GM21515 (cell line): ENCODE measurements at regions not wholly inside any gene's neighbourhood (a gene's known extent, or its start where the extent isn't known, plus 50 kb on each side); places are given as distances from the start of the nearest gene placed in this dataset.
"Not testable (repeated sequence)": the region's sequence is repeated elsewhere in the genome, so short reads cannot be mapped to it uniquely, and the experiment has no call there.

Experiments used
- ATAC-seq: cut with Tn5 transposase; IDR thresholded peaks from one replicate; pipeline ENCODE4 v1.9.1; 2021; ENCODE audit not compliant: unreplicated experiment

GRCh38 chr1:194774535-194774934, 1588.1 kb upstream of the B3GALT2 start:
- no peak for ATAC-seq

- no peak for ATAC-seq
Measured at GRCh38 chr1:194755241-194755994, 1569.0 kb upstream of the B3GALT2 start.

GRCh38 chr1:194738843-194739242, 1552.4 kb upstream of the B3GALT2 start:
- not testable (repeated sequence) for ATAC-seq

DNA sequence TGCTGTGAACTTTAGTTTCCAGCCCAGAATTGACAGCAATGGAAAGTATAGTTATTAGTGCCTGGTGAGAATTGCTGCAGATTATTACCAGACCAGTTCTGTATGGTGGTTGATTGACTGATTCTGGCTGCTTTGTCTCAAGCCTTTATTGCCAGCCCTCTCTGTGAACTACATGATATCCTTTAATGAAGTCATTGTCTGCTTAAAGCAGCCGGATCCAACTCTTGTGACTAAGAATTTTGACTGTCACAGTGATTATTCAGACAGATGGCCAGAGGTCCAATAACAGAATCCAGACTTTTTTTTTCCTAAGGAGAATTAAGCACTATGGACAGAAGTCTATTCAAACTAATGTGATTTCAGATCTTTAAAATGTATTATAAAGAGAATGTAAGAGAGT, 1548.6 kb upstream of the B3GALT2 start:
- ATAC-seq, result no peak

DNA sequence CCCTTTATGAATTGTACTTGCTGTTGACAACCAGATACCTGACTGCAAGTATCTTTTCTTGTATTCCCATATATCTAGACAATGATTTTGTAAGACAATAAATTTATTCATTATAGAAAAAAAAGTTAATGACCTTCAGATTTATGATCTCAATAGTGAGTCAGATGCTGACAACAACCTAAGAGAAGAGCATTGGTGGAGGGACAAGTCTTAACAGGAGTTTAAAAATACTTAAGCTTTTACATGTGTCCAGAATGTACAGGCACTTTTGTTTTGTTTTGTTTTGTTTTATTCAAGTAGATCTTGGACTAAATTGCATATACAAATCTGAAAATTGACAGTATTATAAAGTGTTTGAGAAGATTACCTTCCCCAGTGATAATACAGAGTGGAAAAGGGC, 1544.6 kb upstream of the B3GALT2 start:
- ATAC-seq, result no peak

- no peak for ATAC-seq
Measured at GRCh38 chr1:194730304-194730703, 1543.9 kb upstream of the B3GALT2 start.

DNA sequence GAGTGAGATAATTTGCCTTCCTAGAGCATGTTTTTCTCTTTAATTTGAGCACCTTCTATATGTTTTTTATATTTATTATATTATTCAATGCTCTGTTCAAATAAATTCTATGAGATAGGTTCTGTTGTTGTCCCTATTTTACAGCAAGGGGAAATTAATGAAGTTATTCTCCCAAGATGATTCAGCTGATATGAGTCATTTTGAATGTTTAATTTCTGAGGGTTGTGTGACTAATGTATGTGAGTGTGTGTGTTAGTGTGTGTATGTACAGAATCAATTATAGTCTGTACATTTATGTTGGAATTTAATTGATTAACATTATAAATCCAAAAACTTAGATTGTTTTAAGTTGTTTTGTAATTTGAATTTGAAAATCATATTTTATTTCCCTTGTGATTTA, 1536.7 kb upstream of the B3GALT2 start:
- ATAC-seq, result no peak

GRCh38 chr1:194717941-194718340, 1531.5 kb upstream of the B3GALT2 start:
- no peak for ATAC-seq

- ATAC-seq, result no peak
Measured at GRCh38 chr1:194717334-194717733, 1530.9 kb upstream of the B3GALT2 start.

DNA sequence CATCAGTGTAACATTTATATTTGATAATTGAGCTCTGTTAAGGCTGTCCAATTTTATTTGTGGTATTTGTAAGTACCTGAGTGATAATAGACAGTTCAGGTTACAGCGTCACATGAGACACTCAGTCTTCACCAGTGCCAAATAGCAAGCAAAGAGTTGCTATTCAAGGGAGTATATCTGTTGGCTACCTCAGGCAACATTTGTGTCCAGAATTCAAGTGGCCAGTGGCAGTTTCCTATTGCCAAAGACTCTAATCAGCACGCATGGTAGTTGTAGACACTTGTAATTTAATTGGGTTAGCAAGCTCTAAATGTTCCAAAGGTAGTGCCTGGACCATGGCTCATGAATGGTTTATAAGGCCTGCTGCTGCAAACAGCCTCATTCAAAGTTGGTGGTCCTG, 1524.3 kb upstream of the B3GALT2 start:
- ATAC-seq, result no peak

DNA sequence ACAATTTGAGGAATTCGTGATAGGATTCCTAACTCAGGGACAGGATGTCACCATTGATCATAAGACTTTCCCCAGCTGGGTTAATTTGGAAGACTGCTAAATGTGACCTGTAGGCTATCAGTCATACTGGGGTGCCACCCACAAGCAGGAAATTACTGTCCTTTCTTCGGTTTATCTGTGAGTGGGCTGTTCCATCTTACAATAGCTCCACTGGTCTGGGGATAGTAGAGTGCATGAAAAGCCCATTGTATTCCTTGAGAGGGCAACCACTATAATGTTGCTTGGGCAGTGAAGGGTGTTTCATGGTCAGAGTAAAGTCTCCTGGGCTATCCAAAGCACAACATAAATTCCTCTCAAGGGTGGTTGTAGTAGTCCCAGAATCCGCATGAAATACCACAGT, 1523.0 kb upstream of the B3GALT2 start:
- ATAC-seq, result no peak

GRCh38 chr1:194707074-194707473, 1520.7 kb upstream of the B3GALT2 start:
- no peak for ATAC-seq

DNA sequence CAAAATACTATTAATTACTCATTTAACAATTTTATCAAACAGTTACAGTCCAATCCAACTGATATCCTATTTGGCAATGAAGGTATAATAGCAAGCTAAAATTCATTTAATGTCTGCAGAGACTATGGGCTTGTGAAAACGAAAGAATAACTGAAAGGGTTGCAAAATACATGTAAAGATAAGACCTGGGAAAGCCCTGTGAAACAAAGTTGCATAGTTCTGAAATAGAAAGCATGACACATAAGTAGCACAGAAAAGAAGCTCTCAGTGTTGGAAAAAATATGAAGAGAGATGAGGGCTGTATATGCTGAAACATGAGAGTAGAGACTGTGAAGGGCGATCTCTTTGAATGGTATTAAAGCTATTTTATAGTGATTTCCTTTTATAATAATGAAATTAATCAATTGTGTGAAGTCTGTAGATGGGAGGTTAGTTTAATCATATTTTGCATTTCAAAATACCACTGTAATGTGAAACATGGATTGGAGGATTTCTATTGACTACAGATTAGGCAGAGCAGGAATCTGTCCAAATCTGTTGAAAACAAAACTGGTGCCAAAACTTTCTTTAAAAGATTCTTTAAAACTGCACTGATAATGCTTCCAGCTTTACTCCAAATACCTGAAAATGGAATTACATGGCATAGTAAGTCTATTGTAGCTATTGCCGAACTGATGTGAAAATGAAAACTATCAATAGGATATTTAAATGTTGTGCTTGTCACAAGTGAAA, 1518.9 kb upstream of the B3GALT2 start:
- ATAC-seq, result peak; percentile 55

DNA sequence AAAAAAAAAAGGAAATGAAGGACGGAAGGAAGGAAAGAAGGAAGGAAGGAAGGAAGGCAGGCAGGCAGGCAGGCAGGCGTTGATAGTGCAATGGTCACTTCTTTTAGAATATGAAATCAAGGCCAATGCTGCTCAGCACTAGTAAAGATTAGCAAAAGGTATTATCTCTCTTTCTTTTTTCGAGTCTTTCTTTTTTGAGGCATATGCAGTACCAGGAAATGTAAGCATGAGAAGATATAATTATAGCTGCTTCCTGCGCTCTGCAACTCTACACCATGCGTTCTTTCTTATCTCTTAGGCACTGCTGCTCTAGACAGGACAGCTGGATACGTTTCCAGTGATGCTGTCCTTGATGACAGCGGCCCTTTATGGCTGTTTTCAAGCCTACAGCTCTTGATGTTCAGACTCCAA, 1512.5 kb upstream of the B3GALT2 start:
- no peak for ATAC-seq

DNA sequence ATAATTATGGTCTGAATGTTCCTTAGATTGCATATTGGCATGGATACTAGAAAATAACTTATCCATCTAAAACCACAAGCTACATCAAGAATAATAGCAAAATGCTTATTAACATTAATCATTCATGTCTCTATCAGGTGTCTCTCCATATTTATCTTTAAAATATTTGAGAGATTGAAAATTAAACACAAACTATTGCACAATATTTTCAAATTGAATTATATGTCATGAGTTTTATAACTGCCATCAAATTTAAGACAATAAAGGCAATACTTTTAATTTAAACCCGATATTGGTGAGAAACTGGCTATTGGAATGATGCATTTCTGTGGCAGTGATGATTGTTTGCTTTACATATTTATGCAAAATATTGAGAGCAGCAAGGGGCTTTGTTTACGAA, 1506.8 kb upstream of the B3GALT2 start:
- ATAC-seq, result no peak

DNA sequence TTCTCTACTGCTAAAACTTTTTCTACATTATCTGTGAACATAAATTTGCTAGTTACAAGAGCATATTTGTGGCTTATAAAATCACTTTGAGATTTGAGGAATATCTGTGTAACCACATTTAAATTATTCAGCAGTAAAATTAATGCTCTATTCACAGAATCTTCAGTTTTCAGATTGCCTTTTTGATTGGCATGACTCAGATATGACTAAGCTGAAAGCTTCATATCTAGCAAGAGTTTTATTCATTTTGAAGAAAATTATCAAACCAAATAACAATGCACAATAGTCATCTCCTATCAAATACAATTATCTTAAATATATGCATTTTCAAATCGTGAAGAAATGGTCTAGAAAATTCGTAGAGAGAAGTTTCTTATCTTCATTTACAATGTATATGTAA, 1498.2 kb upstream of the B3GALT2 start:
- no peak for ATAC-seq

- no peak for ATAC-seq
Measured at GRCh38 chr1:194658090-194658439, 1471.7 kb upstream of the B3GALT2 start.

- no peak for ATAC-seq
Measured at GRCh38 chr1:194654956-194655355, 1468.5 kb upstream of the B3GALT2 start.

DNA sequence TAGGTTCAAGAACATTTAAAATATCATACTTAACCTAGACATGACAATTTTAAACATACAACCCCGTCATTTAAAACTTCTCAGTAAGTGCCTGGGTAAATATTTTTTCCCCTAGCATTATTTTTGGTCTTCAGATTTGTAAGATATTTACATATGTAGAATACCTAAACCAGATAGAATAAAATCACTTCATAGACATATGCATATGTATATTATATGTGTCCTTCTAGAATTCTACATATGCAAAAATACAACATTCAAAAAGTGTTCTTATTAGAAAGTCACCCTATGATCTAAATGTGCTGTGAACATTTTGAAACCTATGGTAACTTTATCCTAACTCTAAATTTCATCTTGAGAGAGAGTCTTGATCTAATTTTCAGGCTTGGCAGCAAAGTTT, 1467.0 kb upstream of the B3GALT2 start:
- ATAC-seq, result no peak

- no peak for ATAC-seq
Measured at GRCh38 chr1:194647118-194647517, 1460.7 kb upstream of the B3GALT2 start.

- ATAC-seq, result no peak
Measured at GRCh38 chr1:194644528-194644927, 1458.1 kb upstream of the B3GALT2 start.

- ATAC-seq, result no peak
Measured at GRCh38 chr1:194640322-194640721, 1453.9 kb upstream of the B3GALT2 start.

DNA sequence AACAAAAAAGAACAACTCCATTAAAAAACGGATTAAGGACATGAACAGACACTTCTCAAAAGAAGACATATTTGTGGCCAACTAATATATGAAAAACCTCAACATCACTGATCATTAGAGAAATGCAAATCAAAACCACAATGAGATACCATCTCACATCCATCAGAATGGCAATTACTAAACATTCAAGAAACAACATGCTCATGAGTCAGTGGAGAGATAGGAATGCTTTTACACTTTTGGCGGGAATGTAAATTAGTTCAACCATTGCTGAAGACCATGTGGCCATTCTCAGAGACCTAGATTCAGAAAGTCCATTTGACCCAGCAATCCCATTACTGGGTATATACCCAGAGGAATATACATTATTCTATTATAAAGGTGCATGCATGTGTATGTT, 1442.6 kb upstream of the B3GALT2 start:
- no peak for ATAC-seq
